CD4-positive, alpha-beta memory T cell (primary cell): ENCODE measurements at regions not wholly inside any gene's neighbourhood (a gene's known extent, or its start where the extent isn't known, plus 50 kb on each side); places are given as distances from the start of the nearest gene placed in this dataset.

Experiments used
- CTCF ChIA-PET: fragments of 350-600 bp; sonication (Branson Sonifier 250); formaldehyde crosslinking; loops from one replicate; lab custom pipeline; 2021; ENCODE audit warnings: inconsistent platforms; ENCODE audit not compliant: partially characterized antibody; lab: Charles Lee
- POLR2A ChIA-PET: fragments of 350-600 bp; sonication (Branson Sonifier 250); formaldehyde crosslinking; loops from one replicate; lab custom pipeline; 2021; ENCODE audit not compliant: partially characterized antibody; lab: Charles Lee
- DNase-seq, 5 donors: peaks; one replicate each; pipeline versions ENCODE4 v3.0.0 to v3.0.0-alpha.2; 2020 to 2022; ENCODE audit warnings: mixed read lengths in 1 of 5
- H3K27ac ChIP-seq: one replicate; pipeline ENCODE4 v1.7.0; 2013; ENCODE audit warnings: low read depth, low read length
- H3K27me3 ChIP-seq: 2 replicates; pipeline ENCODE4 v1.7.0; 2013; ENCODE audit warnings: mild to moderate bottlenecking, low read length, moderate library complexity; ENCODE audit not compliant: insufficient read depth
- H3K36me3 ChIP-seq: 2 replicates; pipeline ENCODE4 v1.7.0; 2013; ENCODE audit warnings: mild to moderate bottlenecking, low read length, moderate library complexity; ENCODE audit not compliant: insufficient read depth
- H3K4me1 ChIP-seq: 2 replicates; pipeline ENCODE4 v1.7.0; 2013; ENCODE audit warnings: mild to moderate bottlenecking, low read length, moderate library complexity; ENCODE audit not compliant: insufficient read depth
- H3K4me3 ChIP-seq, 2 donors: one replicate each; pipeline ENCODE4 v1.7.0; 2013; ENCODE audit warnings: low read length in 2 of 2, mild to moderate bottlenecking in 1 of 2
- H3K9me3 ChIP-seq, 2 donors: one replicate each; pipeline ENCODE4 v1.7.0; 2013; ENCODE audit warnings: low read length in 2 of 2, control low read depth in 1 of 2; ENCODE audit not compliant: control insufficient read depth in 1 of 2
- H3K27ac Mint-ChIP-seq, 7 donors: one replicate each; pipeline ENCODE4 v1.8.0; 2020 to 2021; ENCODE audit warnings: mixed read lengths in 7 of 7, mild to moderate bottlenecking in 6 of 7, inconsistent platforms in 3 of 7, moderate library complexity in 3 of 7
- H3K27me3 Mint-ChIP-seq, 2 donors: one replicate each; pipeline ENCODE4 v1.8.0; 2020 to 2021; ENCODE audit warnings: mixed read lengths in 2 of 2
- H3K36me3 Mint-ChIP-seq, 2 donors: one replicate each; pipeline ENCODE4 v1.8.0; 2020 to 2021; ENCODE audit warnings: mixed read lengths in 2 of 2, inconsistent platforms in 1 of 2, mild to moderate bottlenecking in 1 of 2
- H3K4me1 Mint-ChIP-seq, 4 donors: one replicate each; pipeline ENCODE4 v1.8.0; 2020 to 2021; ENCODE audit warnings: mixed read lengths in 4 of 4, mild to moderate bottlenecking in 1 of 4
- H3K4me3 Mint-ChIP-seq, 8 donors: one replicate each; pipeline ENCODE4 v1.8.0; 2020 to 2021; ENCODE audit warnings: mixed read lengths in 8 of 8, mild to moderate bottlenecking in 7 of 8, moderate library complexity in 6 of 8, inconsistent platforms in 3 of 8
- H3K9me3 Mint-ChIP-seq, 8 donors: one replicate each; pipeline ENCODE4 v1.8.0; 2020 to 2021; ENCODE audit warnings: mixed read lengths in 8 of 8, mild to moderate bottlenecking in 5 of 8, inconsistent platforms in 3 of 8, moderate library complexity in 1 of 8
- intact Hi-C: fragments of 100-400 bp; cut with micrococcal nuclease; formaldehyde crosslinking; loops from one replicate; pipeline ENCODE4 v1.15.1; 2023

DNA sequence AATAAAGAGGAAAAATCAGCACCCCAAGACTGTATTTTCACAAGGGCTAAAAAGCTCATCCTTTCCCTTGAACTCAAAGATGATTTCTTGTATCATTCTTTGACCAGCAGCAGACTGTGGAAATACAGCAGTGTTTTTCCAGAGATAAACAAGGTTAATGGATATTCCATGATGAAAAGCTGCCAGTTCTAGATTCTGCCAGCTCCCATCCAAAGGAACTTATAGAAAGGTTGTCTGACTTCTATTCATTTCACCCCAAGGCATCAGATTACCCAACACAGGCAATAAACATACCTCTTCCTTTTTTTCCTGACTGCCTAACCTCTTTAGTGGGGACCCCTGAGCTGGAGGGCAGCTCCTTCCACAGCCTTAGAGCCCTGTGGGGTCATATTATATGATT lies 375.8 kb upstream of the THBS1 start:
- Histone ChIP-seq H3K27ac (no peak overlapping the region), H3K36me3 (no peaks in the 10 kb centered on the region), H3K4me1 (no peaks in the 10 kb centered on the region), H3K9me3 (no peaks in the 10 kb centered on the region), H3K4me3 (no peak overlapping the region), H3K27me3 (no peaks in the 10 kb centered on the region)
- intact Hi-C loops: no loop called here
- H3K4me1 Mint-ChIP-seq: no peaks in the 10 kb centered on the region
- H3K36me3 Mint-ChIP-seq: no peaks in the 10 kb centered on the region
- H3K27me3 Mint-ChIP-seq: peaks cover 1 to 3% of the 10 kb centered on the region in 2 donors
- H3K27ac Mint-ChIP-seq: no peak overlapping the region
- CTCF ChIA-PET: no interaction called here
- H3K9me3 Mint-ChIP-seq: no peaks in the 10 kb centered on the region
- POLR2A ChIA-PET: no interaction called here
- DNase-seq: no peak
- H3K4me3 Mint-ChIP-seq: no peak overlapping the region

GRCh38 chr15:39205506-39206371 lies 375.1 kb upstream of the THBS1 start:
- Mint-ChIP-seq H3K27me3 (peaks cover 1 to 3% of the 10 kb centered on the region in 2 donors), H3K27ac (no peak overlapping the region), H3K4me3 (no peak overlapping the region), H3K9me3 (no peaks in the 10 kb centered on the region), H3K36me3 (no peaks in the 10 kb centered on the region), H3K4me1 (no peaks in the 10 kb centered on the region)
- no peaks in the 10 kb centered on the region for H3K9me3 ChIP-seq
- CTCF ChIA-PET: no interaction called here
- H3K4me1 ChIP-seq: no peaks in the 10 kb centered on the region
- intact Hi-C loops: no loop called here
- no peak overlapping the region for H3K27ac ChIP-seq
- no peak for DNase-seq
- POLR2A ChIA-PET: no interaction called here
- H3K36me3 ChIP-seq: no peaks in the 10 kb centered on the region
- H3K4me3 ChIP-seq: no peak overlapping the region
- no peaks in the 10 kb centered on the region for H3K27me3 ChIP-seq

DNA sequence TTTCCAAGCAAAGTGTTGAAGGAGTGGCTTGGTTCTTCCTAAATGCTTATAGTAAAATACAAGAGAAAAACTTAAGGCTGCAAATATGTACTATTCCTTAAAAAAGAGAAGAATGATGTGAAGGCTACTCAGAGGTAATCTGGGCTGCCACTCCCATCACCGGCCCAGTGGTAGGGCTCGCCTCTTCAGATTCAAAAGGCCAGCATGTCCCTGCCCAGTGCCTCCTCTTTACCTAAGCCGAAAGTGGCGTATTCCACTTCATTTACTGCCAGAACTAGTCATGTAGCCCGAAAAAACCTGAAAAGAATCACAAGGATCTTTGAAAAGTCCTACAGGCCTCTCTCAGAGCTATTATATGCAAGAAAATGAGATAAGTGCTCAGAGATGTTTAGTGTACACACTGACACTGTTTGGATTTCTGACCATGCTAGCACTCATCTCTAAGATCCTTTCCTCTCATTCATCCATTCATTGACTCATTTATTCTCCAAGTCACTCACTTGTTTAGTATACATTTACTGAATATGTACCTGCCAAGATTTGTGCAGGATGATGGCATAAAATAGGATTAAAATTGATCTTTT lies 373.3 kb upstream of the THBS1 start:
- Histone ChIP-seq H3K27ac (no peak overlapping the region), H3K4me1 (no peaks in the 10 kb centered on the region), H3K36me3 (no peaks in the 10 kb centered on the region), H3K4me3 (no peak overlapping the region), H3K9me3 (no peaks in the 10 kb centered on the region), H3K27me3 (no peaks in the 10 kb centered on the region)
- intact Hi-C loops: no loop called here
- no peaks in the 10 kb centered on the region for H3K36me3 Mint-ChIP-seq
- H3K27me3 Mint-ChIP-seq: peaks cover 2 to 9% of the 10 kb centered on the region in 2 donors
- peaks cover 0 to 8% (median 4%) of the 10 kb centered on the region in 8 donors for H3K9me3 Mint-ChIP-seq
- H3K27ac Mint-ChIP-seq: no peak overlapping the region
- CTCF ChIA-PET: no interaction called here
- POLR2A ChIA-PET: no interaction called here
- no peaks in the 10 kb centered on the region for H3K4me1 Mint-ChIP-seq
- no peak overlapping the region for H3K4me3 Mint-ChIP-seq
- no peak for DNase-seq

- ChIA-PET POLR2A (no interaction called here), CTCF (no interaction called here)
- Histone ChIP-seq H3K27ac (no peak overlapping the region), H3K9me3 (no peaks in the 10 kb centered on the region), H3K27me3 (no peaks in the 10 kb centered on the region), H3K4me3 (no peak overlapping the region), H3K36me3 (no peaks in the 10 kb centered on the region), H3K4me1 (no peaks in the 10 kb centered on the region)
- Mint-ChIP-seq H3K36me3 (no peaks in the 10 kb centered on the region), H3K9me3 (peaks cover 0 to 8% (median 4%) of the 10 kb centered on the region in 8 donors), H3K27me3 (peaks cover 4 to 9% of the 10 kb centered on the region in 2 donors), H3K4me1 (no peaks in the 10 kb centered on the region), H3K4me3 (no peak overlapping the region), H3K27ac (no peak overlapping the region)
- intact Hi-C loops: no loop called here
- DNase-seq: no peak
Observed at GRCh38 chr15:39208187-39208586, 372.7 kb upstream of the THBS1 start.

GRCh38 chr15:39209548-39210211 lies 371.2 kb upstream of the THBS1 start:
- H3K4me1 Mint-ChIP-seq: no peaks in the 10 kb centered on the region
- CTCF ChIA-PET: no interaction called here
- no peaks in the 10 kb centered on the region for H3K36me3 Mint-ChIP-seq
- Histone ChIP-seq H3K27ac (no peak overlapping the region), H3K4me1 (no peaks in the 10 kb centered on the region), H3K4me3 (no peak overlapping the region), H3K9me3 (no peaks in the 10 kb centered on the region), H3K27me3 (no peaks in the 10 kb centered on the region), H3K36me3 (no peaks in the 10 kb centered on the region)
- DNase-seq: no peak
- peaks cover 4 to 9% of the 10 kb centered on the region in 2 donors for H3K27me3 Mint-ChIP-seq
- POLR2A ChIA-PET: no interaction called here
- intact Hi-C loops: no loop called here
- H3K4me3 Mint-ChIP-seq: no peak overlapping the region
- H3K27ac Mint-ChIP-seq: no peak overlapping the region
- peaks cover 0 to 8% (median 5%) of the 10 kb centered on the region in 8 donors for H3K9me3 Mint-ChIP-seq

DNA sequence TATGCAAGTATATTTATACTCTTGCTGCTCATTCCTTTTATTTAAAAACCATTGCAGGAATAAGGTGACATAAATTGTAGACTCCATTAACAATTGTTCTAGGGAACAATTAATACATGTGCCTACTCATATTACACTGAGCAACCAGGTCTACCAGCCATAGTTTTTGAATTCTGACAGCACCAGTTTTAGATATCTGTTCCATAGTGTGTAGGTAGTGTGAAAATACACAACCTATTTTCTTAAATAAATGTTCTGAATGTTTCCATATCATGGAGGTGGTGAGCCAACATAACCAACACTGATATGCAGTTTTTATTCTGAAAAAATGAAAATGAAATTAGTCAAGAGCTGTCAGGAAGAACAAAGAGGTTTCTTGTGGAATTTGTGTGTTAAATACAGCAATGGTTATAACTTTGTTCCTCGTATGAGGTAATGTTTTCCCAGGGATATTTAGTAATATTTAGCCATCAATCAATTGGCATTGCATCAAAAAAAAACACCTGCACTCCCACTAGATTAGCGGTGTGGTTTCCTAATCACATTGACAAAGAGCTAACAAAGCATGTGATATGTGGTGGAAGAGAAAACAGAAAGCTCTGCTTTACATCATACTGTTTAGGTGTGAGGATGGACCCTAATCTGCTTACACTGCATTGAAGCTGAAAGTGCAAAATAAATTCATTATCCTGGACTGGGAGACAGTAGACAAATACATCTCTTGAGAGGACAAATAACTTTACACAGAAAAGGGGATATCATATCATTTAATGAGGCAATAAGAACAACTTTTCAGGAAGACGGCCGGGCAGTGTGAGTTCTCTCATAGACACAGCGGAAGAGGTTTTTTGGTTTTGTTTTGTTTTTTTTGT lies 369.5 kb upstream of the THBS1 start:
- no peak overlapping the region for H3K27ac ChIP-seq
- no peaks in the 10 kb centered on the region for H3K36me3 ChIP-seq
- Mint-ChIP-seq H3K27me3 (peaks cover 4 to 15% of the 10 kb centered on the region in 2 donors), H3K4me1 (no peaks in the 10 kb centered on the region), H3K4me3 (no peak overlapping the region), H3K27ac (no peak overlapping the region), H3K36me3 (no peaks in the 10 kb centered on the region), H3K9me3 (peaks cover 0 to 8% (median 5%) of the 10 kb centered on the region in 8 donors)
- no peaks in the 10 kb centered on the region for H3K27me3 ChIP-seq
- H3K4me3 ChIP-seq: no peak overlapping the region
- ChIA-PET CTCF (interaction anchor here (0.6 kb wide), 1 partner anchor 236 kb away, joined by 3 read pairs; no protein-coding TSS in a partner anchor), POLR2A (no interaction called here)
- intact Hi-C loops: no loop called here
- no peaks in the 10 kb centered on the region for H3K9me3 ChIP-seq
- DNase-seq: no peak
- no peaks in the 10 kb centered on the region for H3K4me1 ChIP-seq
